C4-2B (cell line): ENCODE measurements at regions not wholly inside any gene's neighbourhood (a gene's known extent, or its start where the extent isn't known, plus 50 kb on each side); places are given as distances from the start of the nearest gene placed in this dataset.

Experiments
- H3K27ac ChIP-seq: fragments of 450-650 bp; 2 replicates; pipeline ENCODE4 v1.5.1; 2017
- ZFX ChIP-seq: fragments of 450-650 bp; IDR thresholded peaks from 2 replicates; pipeline ENCODE4 v1.6.1; 2017
- TF ChIP-seq, protein P1 (sequence below): fragments of 450-650 bp; conservative IDR thresholded peaks from 2 replicates; pipeline ENCODE4 v1.5.1; 2017; ENCODE audit warnings: mild to moderate bottlenecking

DNA sequence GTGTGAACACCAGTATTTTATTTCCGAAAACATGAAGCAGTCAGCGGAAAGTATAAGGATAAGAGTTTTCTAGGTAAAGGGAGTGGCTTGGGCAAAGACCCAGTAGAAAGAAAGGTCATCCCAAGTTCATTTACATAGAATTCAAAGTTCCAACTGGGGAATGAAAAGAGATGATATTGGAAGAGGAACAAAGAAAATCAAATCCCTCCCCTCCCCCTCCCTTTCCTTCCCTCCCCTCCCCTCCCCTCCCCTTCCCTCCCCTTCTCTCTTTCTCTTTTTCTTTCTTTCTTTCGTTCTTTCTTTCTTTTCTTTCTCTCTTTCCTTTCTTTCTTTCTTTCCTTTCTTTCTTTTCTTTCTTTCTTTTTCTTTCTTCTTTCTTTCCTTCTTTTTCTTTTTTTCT is 675.7 kb upstream of the NRXN1 start:
- TF ChIP-seq ZFX, result no peak
- TF ChIP-seq, protein P1, sequence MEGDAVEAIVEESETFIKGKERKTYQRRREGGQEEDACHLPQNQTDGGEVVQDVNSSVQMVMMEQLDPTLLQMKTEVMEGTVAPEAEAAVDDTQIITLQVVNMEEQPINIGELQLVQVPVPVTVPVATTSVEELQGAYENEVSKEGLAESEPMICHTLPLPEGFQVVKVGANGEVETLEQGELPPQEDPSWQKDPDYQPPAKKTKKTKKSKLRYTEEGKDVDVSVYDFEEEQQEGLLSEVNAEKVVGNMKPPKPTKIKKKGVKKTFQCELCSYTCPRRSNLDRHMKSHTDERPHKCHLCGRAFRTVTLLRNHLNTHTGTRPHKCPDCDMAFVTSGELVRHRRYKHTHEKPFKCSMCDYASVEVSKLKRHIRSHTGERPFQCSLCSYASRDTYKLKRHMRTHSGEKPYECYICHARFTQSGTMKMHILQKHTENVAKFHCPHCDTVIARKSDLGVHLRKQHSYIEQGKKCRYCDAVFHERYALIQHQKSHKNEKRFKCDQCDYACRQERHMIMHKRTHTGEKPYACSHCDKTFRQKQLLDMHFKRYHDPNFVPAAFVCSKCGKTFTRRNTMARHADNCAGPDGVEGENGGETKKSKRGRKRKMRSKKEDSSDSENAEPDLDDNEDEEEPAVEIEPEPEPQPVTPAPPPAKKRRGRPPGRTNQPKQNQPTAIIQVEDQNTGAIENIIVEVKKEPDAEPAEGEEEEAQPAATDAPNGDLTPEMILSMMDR, result no peak
- no peak overlapping the region for H3K27ac ChIP-seq

DNA sequence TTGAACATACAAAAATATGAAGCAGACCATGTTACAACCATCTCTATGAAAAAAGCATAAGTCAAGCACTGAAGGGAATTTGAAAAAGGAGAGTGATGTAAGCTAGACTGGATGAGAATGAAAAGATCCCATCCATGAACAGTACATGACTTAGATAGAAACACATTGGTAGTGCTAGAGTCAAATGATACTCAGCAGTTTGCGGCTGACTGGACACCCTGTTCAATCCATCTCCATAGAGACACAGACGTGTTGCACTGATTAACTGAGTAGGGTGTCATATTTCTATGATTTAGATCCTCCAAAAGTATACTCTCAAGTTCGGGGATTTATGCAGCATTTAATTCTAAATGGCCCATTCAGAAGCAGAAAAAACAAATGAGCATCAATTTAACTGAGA is 674.3 kb upstream of the NRXN1 start:
- TF ChIP-seq ZFX, result no peak
- TF ChIP-seq, protein P1, result no peak
- no peak overlapping the region for H3K27ac ChIP-seq

DNA sequence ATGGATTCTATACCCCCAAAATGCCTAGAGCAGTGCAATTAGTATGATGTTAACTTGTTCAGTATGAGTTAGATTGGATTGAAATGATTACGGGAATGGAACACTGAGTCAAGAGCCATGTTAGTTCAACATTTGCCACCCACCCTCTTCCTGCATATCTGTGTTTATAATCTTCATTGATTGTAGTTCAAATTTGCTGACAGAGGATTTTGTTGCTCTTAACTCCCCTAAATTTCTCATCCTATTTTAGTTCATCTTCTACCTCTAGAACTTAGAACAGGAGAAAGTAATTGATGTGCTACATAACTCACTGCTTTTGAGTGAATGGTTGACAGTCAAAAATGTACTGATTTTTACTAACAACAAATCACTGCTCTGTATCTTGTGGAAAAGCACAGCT is 673.5 kb upstream of the NRXN1 start:
- TF ChIP-seq, protein P1, result no peak
- no peak overlapping the region for H3K27ac ChIP-seq

DNA sequence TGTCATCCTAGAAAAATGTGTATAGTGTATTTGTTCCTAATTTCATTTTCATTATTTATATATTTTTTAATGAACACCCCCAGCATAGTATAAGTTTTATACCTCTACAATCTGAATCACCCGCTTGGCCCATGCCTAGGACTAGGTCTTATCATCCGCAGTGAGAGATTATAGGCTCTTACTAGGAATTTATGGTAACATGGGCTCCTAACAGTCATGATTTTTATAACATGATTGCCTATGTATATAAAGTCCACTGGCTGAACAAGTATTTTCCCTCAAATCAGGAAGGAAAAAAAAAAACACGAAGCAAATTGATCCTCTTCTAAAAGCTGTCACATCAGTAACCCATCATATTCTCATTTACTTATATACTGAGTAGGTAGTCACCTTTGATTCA is 666.1 kb upstream of the NRXN1 start:
- no peak overlapping the region for H3K27ac ChIP-seq

DNA sequence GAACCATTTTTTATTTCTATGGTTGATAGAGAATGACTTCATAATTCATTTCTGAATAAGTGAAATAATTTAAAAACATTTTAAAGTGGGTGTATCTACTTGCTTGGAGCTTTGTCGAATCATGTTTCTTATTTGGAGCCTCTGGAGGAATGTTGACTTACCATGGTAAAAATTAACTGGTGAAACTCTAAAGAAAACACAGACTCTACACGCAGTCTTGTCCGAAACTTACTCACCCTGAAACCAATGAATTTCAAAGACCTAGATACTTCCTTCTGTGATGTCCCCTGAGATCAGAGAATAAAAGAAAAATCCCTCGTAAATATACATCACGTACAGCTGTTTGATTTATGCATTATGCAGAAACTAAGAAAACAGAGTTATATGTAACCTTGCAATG is 665.2 kb upstream of the NRXN1 start:
- TF ChIP-seq, protein P1, result no peak
- TF ChIP-seq ZFX, result no peak
- no peak overlapping the region for H3K27ac ChIP-seq

More for the DNA sequence above, 666.1 kb upstream of the NRXN1 start:
- no peak for TF ChIP-seq ZFX
- TF ChIP-seq, protein P1, result no peak

DNA sequence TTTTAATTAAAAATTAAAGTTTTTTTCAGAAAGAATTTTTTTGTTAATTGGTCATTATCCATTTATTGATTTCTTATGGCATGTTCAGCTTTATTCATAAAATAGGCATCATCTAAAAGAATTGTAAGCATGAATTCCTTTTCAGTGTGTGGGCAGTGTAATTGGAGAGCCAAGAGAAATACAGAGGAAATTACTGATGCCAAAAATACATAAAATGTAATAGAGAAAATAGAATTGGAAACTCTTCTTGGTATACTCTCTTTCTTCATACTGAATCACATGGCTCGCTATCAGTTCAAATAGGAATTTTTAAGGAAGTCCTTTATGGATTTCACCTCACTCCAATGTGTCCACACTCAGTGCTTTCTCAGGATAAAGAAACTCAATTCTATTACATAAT is 663.6 kb upstream of the NRXN1 start:
- TF ChIP-seq ZFX, result no peak
- TF ChIP-seq, protein P1, result no peak
- H3K27ac ChIP-seq, result no peak overlapping the region

DNA sequence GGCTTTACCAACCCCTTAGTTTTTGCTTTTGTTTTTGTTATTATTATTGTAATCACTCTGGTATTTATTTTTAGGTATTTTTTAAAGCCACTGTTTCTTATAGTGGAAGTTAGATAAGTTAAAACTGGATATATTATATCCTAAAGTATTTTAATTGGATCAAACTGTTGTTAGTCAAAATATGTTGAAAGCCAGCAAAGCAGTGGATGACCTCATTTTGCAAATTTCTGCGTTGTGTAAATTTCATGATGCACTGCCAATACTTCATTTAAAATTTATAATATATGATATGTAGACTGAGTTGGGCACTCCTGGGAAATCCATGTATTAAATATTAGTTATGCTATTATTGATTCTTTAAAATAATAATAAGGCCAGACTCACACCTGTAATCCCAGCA is 661.7 kb upstream of the NRXN1 start:
- TF ChIP-seq, protein P1, result no peak
- no peak for TF ChIP-seq ZFX
- no peak overlapping the region for H3K27ac ChIP-seq
